ENCODE measurements at regions not wholly inside any gene's neighbourhood (a gene's known extent, or its start where the extent isn't known, plus 50 kb on each side); places are given as distances from the start of the nearest gene placed in this dataset.

GRCh38 chr20:58076405-58076804 lies 152.0 kb downstream of the ANKRD60 start:
- no peak for TF ChIP-seq EZH2 (IDR thresholded peaks at IDR 0.05; ENCODE audit: borderline replicate concordance, low read length)
- TF ChIP-seq CTCF (IDR thresholded peaks at IDR 0.05; ENCODE audit: low read length) = no peak

Data from OCI-LY1 (cell line).